Caco-2 (cell line): ENCODE measurements at regions not wholly inside any gene's neighbourhood (a gene's known extent, or its start where the extent isn't known, plus 50 kb on each side); places are given as distances from the start of the nearest gene placed in this dataset.

Experiments
- BruUV-seq: library from RNA; stranded (reverse); fragments of 400-500 nt; replicated peaks from 2 replicates; lab custom pipeline; 2021; lab: Mats Ljungman, UMichigan
- CTCF ChIA-PET: fragments of 300-600 bp; sonication (Branson Sonifier 250); formaldehyde crosslinking; loops from one replicate; lab custom pipeline; 2022; ENCODE audit warnings: antibody characterized with exemption; lab: Charles Lee
- POLR2A ChIA-PET: fragments of 300-600 bp; sonication (Branson Sonifier 250); formaldehyde crosslinking; loops from one replicate; lab custom pipeline; 2022; ENCODE audit warnings: antibody characterized with exemption; lab: Charles Lee
- DNase-seq, 2 experiments: peaks; one replicate each; pipeline versions ENCODE4 v3.0.0 to v3.0.0-alpha.2; 2020 to 2022
- H3K27me3 ChIP-seq: replicated peaks from 2 replicates; pipeline ENCODE4 v1.6.0; 2011; ENCODE audit warnings: low read length; ENCODE audit not compliant: control insufficient read depth, insufficient read depth
- H3K36me3 ChIP-seq: 2 replicates; pipeline ENCODE4 v1.5.1; 2011; ENCODE audit warnings: low read length; ENCODE audit not compliant: control insufficient read depth, insufficient read depth
- H3K4me1 ChIP-seq: fragments of 250-450 bp; sonication (Bioruptor Pico); 2 replicates; pipeline ENCODE4 v1.5.1; 2020; ENCODE audit warnings: mild to moderate bottlenecking
- H3K4me3 ChIP-seq: 2 replicates; pipeline ENCODE4 v1.5.1; 2011; ENCODE audit warnings: low read depth, mild to moderate bottlenecking, control low read depth, low read length
- H3K9me3 ChIP-seq: fragments of 250-450 bp; sonication (Bioruptor Pico); 2 replicates; pipeline ENCODE4 v1.5.1; 2020; ENCODE audit warnings: mild to moderate bottlenecking, moderate library complexity
- H3K27ac Mint-ChIP-seq: one replicate; pipeline ENCODE4 v1.8.0; 2022; ENCODE audit warnings: mixed read lengths; ENCODE audit not compliant: unreplicated experiment
- H3K27me3 Mint-ChIP-seq: one replicate; pipeline ENCODE4 v1.8.0; 2022; ENCODE audit warnings: mixed read lengths; ENCODE audit not compliant: insufficient read depth, unreplicated experiment
- H3K36me3 Mint-ChIP-seq: one replicate; pipeline ENCODE4 v1.8.0; 2022; ENCODE audit warnings: mild to moderate bottlenecking, mixed read lengths; ENCODE audit not compliant: insufficient read depth, unreplicated experiment
- H3K4me1 Mint-ChIP-seq: one replicate; pipeline ENCODE4 v1.8.0; 2022; ENCODE audit warnings: low read depth, mixed read lengths; ENCODE audit not compliant: unreplicated experiment
- H3K4me3 Mint-ChIP-seq: one replicate; pipeline ENCODE4 v1.8.0; 2022; ENCODE audit warnings: mild to moderate bottlenecking, moderate library complexity, mixed read lengths; ENCODE audit not compliant: unreplicated experiment
- H3K9me3 Mint-ChIP-seq: one replicate; pipeline ENCODE4 v1.8.0; 2022; ENCODE audit warnings: mixed read lengths; ENCODE audit not compliant: unreplicated experiment
- intact Hi-C: fragments of 100-400 bp; cut with micrococcal nuclease; formaldehyde crosslinking; loops from one replicate; pipeline ENCODE4 v1.10.0; 2022; ENCODE audit not compliant: unreplicated experiment
- TF ChIP-seq, protein P1 (sequence below), 2 experiments: fragments of 200-600 bp in 1 of 2; IDR thresholded peaks; 1 replicate in 1 of 2; 2 replicates in 1 of 2; pipeline versions ENCODE4 v1.5.1 to v1.8.0; 2011 to 2022; ENCODE audit warnings: antibody characterized with exemption in 1 of 2, control low read depth in 1 of 2, inconsistent platforms in 1 of 2, low read depth in 1 of 2, low read length in 1 of 2, mild to moderate bottlenecking in 1 of 2, moderate library complexity in 1 of 2; ENCODE audit not compliant: insufficient read depth in 1 of 2, severe bottlenecking in 1 of 2, unreplicated experiment in 1 of 2

DNA sequence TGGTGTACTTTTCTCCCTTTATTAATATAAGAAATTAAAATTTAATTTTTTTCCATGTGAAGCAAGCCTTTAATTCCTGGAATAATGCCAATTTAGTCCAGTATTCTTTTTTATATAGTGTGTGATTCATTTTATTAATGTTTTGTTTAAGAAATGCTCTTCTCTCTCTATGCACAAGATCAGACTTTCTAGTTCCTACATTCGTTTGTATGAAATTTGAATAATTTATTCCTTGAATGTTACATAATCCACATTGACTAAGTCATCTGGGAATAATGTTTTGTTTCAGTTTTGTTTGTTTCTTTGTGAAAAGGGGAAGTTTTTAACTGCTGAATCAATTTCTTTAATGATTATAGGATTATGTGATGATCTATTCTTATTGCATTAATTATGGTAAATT lies 181.4 kb upstream of the ID4 start:
- peaks cover 14% of the 10 kb centered on the region for H3K9me3 Mint-ChIP-seq
- no TSS peak for BruUV-seq
- Histone ChIP-seq H3K4me1 (no peaks in the 10 kb centered on the region), H3K9me3 (no peaks in the 10 kb centered on the region), H3K36me3 (no peaks in the 10 kb centered on the region), H3K27me3 (no peaks in the 10 kb centered on the region), H3K4me3 (no peak overlapping the region)
- no peaks in the 10 kb centered on the region for H3K4me1 Mint-ChIP-seq
- no peaks in the 10 kb centered on the region for H3K27me3 Mint-ChIP-seq
- TF ChIP-seq, protein P1, sequence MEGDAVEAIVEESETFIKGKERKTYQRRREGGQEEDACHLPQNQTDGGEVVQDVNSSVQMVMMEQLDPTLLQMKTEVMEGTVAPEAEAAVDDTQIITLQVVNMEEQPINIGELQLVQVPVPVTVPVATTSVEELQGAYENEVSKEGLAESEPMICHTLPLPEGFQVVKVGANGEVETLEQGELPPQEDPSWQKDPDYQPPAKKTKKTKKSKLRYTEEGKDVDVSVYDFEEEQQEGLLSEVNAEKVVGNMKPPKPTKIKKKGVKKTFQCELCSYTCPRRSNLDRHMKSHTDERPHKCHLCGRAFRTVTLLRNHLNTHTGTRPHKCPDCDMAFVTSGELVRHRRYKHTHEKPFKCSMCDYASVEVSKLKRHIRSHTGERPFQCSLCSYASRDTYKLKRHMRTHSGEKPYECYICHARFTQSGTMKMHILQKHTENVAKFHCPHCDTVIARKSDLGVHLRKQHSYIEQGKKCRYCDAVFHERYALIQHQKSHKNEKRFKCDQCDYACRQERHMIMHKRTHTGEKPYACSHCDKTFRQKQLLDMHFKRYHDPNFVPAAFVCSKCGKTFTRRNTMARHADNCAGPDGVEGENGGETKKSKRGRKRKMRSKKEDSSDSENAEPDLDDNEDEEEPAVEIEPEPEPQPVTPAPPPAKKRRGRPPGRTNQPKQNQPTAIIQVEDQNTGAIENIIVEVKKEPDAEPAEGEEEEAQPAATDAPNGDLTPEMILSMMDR (IDR thresholded peaks at IDR 0.05; ENCODE audit: insufficient read depth in 1 of 2, low read depth in 1 of 2, low read length in 1 of 2, severe bottlenecking in 1 of 2, unreplicated experiment in 1 of 2), result no peak
- no peaks in the 10 kb centered on the region for H3K36me3 Mint-ChIP-seq
- intact Hi-C loops, result no loop called here
- CTCF ChIA-PET, result no interaction called here
- no peak for DNase-seq
- H3K4me3 Mint-ChIP-seq, result no peak overlapping the region
- POLR2A ChIA-PET, result no interaction called here
- no peak overlapping the region for H3K27ac Mint-ChIP-seq

DNA sequence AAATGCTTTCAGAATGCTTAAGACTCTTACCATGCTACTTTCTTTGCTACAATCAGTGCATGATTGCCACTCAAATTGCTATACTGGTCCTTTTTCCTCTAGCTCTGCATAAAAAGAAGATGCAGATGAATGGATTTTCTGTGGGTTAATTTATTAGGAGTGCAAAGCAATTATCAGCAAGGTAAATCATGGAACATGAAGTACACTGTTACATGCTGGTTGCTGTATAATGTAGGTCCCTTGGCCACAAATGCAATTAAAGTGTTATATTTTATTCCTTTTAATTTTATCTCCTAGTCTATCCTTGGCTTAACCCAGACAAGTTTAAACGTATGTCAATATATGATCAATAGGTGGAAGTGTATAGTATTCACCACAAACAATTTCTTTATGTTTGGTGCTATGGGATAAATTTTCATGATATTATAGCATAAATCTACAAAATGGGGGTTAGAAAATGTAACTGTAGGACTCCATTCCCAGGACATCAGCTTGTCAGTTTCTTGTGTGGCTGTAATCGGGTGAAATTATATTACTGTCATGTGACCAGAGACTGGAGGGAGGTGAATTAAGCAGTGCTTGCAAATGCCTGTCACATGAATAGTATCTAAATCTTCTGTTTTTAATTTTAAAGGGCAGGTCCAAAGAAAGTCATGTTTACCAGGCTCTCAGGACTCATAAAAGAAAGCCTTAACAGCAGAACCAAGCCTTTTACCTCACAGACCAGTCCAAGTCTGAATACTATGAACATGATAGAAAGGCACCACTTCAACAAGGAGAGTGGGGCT lies 176.9 kb upstream of the ID4 start:
- no TSS peak for BruUV-seq
- H3K4me1 ChIP-seq, result no peaks in the 10 kb centered on the region
- peaks cover 5% of the 10 kb centered on the region for H3K27me3 Mint-ChIP-seq
- H3K4me3 Mint-ChIP-seq, result no peak overlapping the region
- H3K27ac Mint-ChIP-seq, result no peak overlapping the region
- no peaks in the 10 kb centered on the region for H3K4me1 Mint-ChIP-seq
- ChIA-PET CTCF (no interaction called here), POLR2A (no interaction called here)
- no peaks in the 10 kb centered on the region for H3K27me3 ChIP-seq
- TF ChIP-seq, protein P1 (IDR thresholded peaks at IDR 0.05; ENCODE audit: insufficient read depth in 1 of 2, low read depth in 1 of 2, low read length in 1 of 2, severe bottlenecking in 1 of 2, unreplicated experiment in 1 of 2), result no peak
- H3K36me3 ChIP-seq, result no peaks in the 10 kb centered on the region
- no peak for DNase-seq
- peaks cover 14% of the 10 kb centered on the region for H3K9me3 Mint-ChIP-seq
- H3K36me3 Mint-ChIP-seq, result no peaks in the 10 kb centered on the region
- intact Hi-C loops, result no loop called here
- H3K9me3 ChIP-seq, result no peaks in the 10 kb centered on the region
- H3K4me3 ChIP-seq, result no peak overlapping the region

DNA sequence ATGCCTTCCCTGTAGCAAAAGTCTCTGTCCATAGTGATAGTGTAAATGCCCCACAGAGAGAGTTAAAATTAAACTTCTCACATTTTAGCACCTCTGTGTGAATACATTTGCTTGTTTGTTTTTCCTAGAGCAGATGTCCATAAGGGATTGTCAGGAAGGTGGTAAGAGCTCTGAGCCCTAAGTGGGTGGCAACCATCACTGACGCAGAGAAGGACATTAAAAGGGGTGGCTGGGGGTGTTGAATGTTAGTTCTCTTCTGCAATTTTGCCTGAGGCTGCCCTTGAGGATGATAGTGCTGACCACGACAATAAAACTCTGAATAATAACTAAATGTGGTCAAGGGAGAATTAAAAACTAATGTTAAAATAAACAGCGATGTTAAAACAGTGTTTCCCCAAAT lies 174.3 kb upstream of the ID4 start:
- H3K9me3 Mint-ChIP-seq, result peaks cover 2% of the 10 kb centered on the region
- CTCF ChIA-PET, result no interaction called here
- DNase-seq, result no peak

More for the DNA sequence above, 174.3 kb upstream of the ID4 start:
- H3K27ac Mint-ChIP-seq, result no peak overlapping the region
- no peaks in the 10 kb centered on the region for H3K4me1 Mint-ChIP-seq
- no peak overlapping the region for H3K4me3 ChIP-seq
- intact Hi-C loops, result no loop called here
- H3K4me1 ChIP-seq, result no peaks in the 10 kb centered on the region
- TF ChIP-seq, protein P1 (IDR thresholded peaks at IDR 0.05; ENCODE audit: insufficient read depth in 1 of 2, low read depth in 1 of 2, low read length in 1 of 2, severe bottlenecking in 1 of 2, unreplicated experiment in 1 of 2), result no peak
- H3K27me3 ChIP-seq, result no peaks in the 10 kb centered on the region
- no TSS peak for BruUV-seq
- no peaks in the 10 kb centered on the region for H3K36me3 Mint-ChIP-seq
- H3K36me3 ChIP-seq, result no peaks in the 10 kb centered on the region
- POLR2A ChIA-PET, result no interaction called here
- H3K4me3 Mint-ChIP-seq, result no peak overlapping the region
- peaks cover 8% of the 10 kb centered on the region for H3K27me3 Mint-ChIP-seq
- H3K9me3 ChIP-seq, result no peaks in the 10 kb centered on the region
